CD1c-positive myeloid dendritic cell (primary cell): ENCODE measurements at regions not wholly inside any gene's neighbourhood (a gene's known extent, or its start where the extent isn't known, plus 50 kb on each side); places are given as distances from the start of the nearest gene placed in this dataset.

Experiments
- DNase-seq: peaks from one replicate; pipeline ENCODE4 v3.0.0-alpha.2; 2016; ENCODE audit errors: extremely low spot score

DNA sequence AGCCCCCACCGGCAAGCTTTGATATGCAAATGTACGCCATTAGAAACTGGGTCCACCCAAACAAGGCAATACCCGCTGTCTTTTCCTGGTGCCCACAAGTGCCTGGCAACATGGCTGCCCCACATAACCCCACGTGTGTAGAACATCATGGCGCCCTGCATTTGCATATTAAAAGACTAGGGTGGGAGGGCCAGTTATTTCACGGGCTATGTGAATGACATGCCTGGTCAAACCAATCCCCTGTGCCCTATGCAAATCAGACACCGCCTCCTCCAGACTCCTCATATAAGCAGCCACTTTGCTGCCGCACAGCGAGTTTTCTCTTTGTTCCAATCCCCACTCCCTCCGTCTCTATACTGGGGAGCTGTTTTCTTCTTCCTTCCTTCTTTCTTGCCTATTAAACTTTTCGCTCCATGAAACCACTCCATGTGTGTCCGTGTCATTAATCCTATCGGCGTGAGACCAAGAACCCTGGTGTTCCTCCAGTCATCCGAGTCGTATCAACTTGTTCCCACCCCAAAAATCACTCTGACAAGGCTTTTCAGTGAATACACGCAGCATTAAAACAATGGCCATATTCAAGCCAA is 112.6 kb upstream of the SORBS2 start:
- DNase-seq: no peak

DNA sequence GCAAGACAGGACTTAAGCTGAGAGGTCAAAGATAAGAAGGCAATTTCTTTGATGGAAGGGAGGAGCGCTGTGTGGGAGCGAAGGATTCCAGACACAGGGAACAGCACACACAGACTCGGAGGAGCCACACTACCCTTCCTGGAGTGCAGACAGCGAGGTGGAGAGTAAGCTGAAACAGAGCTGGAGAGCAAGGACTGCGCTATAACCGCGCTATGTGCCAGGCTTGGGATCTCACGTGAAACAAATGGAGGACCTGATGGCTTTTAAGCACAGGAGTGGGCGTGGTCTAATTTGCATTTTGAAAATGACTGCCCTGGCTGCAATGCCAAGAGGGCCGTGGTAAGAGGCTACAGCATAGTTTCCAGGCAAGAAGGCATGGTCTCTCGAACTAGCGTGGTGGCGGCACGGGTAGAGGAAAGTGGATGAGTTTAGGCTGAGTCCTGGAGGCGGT is 113.9 kb upstream of the SORBS2 start:
- DNase-seq: no peak

DNA sequence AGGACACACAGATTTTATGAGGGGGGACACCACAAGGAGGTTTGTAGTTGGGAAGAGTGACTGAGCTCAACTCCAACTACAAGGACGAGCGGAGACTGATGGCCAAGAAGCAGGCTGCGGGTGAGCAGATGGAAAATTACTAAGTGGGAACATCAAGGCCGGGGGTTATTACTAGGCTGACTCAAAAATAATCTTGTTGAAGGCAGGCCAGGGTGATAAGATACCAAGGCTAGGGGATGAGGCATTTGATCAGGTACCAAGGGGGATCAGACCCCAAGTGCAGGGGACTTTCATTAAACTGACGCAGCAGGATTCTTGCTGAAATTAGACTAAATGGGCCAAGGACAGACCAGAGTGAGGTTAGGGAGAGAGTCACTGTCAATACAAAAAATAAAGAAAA is 119.4 kb upstream of the SORBS2 start:
- no peak for DNase-seq

DNA sequence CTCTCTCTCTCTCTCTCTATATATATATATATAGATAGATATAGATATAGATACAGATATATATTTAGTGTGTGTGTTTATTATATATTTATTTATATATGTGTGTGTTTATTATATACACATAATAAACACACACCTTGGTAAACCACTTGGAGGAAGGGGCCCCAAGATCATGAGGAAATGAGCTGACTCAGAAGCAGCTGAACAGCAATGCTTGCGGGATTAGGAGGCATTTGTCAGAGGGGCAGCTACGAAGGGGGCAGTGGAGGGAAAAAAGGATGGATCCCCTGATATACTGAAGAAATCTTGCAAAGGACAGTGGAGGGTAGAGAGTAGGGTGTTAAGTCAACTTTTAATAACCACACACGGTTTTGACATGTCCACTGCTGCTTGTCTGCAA is 120.0 kb upstream of the SORBS2 start:
- DNase-seq: no peak

DNA sequence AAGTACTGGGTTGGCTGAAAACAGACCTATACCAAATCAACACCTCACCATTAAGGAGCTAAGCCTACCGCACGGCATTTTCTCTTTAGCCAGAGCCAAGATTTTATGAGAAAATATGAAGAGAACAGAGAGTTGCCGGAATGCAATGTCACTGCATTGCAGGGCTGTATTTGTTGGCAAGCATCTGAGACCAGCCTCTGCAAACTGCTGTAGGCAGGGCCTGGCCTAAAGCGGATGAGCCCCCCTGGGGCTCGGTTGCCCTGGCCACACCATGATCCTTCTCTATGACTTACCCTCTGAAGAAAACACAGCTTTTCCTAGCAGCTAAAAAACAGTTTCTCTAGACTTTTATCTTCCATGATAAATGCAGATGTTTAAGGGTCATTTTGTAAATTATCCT is 120.5 kb upstream of the SORBS2 start:
- no peak for DNase-seq

DNA sequence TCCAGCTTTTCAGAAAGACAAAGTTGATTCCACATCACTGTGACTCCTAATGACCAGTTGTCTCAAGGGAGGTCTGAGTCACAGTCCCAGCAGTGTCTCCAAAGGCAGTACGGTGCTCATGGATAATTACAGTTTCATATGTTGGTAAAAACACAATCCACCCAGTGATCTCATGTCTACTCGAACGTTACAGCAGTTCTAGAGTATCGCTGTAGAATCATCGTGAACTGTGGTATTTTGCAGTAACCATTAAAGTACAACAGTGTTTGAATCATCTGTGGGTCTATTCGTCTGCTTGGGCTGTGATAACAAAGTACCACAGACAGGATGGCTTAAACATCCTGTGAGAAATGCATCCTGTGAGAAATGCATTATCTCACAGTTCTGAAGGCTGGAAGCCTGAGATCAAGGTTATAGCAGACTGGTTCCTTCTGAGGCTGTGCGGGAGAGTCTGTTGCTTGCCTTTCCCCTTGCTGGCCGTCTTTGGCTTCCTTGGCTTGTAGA is 121.1 kb upstream of the SORBS2 start:
- no peak for DNase-seq

DNA sequence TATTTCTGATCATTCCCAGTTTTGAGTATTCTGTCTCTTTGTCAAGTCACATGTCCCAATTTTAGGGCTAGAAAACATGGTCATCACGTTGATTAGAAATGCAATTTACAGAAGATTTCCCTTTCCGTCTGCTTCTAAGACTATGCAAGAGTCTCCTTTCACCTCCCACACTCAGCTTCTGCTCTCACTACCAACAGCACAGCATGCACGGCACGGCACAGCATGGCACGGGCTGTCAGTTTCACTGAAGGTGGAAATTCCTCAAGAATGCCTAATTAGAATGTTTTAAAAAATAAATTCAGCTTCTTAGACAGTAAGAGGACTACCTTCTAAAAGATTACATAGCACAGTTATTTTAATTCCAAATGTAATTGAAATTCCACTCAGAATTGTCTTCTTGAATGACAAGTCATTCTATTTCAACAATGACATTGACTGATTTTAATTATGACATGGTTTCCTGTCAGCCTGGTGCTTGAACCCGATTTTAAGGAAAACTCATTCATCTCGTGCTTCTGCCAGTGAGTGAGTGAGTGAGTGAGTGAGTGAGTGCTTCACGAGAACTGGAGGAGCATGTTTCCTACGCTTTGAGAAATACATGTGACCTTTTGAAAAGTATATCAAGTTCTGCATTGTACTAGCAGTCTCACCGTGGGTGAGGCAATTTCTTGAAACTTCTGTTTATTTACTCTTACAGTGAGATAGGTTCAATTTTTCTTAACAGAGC is 124.8 kb upstream of the SORBS2 start:
- DNase-seq: no peak

DNA sequence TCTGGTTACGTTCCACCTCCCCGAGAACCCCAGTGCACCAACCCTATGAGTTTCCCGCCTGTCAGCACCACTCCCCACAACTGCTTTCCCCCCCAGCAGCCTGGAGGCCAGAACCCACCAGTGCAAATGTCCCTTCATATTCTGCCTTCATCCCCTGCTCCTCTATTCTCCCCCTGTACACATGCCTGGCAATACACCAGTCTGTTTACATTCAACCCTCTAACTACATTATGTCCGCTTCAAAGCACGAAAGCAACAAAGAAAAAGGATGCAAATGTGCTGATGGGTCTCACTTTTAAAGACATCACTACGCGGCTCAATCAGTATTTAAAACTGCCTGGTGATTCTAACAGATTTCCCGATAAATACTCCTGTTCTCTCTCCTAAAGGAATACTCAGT is 126.7 kb upstream of the SORBS2 start:
- no peak for DNase-seq

DNA sequence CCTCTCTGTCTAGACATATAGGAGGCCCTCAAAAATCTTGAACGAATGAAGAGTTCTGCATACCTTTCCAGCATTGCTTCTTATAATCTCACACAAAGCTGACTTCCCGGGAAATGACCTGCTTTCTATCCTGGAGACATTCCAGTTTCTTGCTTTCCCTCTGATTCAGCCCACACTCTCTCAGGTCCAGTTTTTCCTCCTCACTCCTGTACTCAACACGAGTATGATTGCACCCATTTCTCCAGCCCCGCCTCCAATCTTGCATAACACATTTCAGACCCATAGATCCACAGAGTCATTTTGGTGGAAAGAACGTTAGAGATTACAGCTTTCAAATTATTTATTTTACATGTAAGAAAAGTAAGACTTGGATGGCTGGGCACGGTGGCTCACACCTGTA is 127.5 kb upstream of the TLR3 start:
- no peak for DNase-seq

DNA sequence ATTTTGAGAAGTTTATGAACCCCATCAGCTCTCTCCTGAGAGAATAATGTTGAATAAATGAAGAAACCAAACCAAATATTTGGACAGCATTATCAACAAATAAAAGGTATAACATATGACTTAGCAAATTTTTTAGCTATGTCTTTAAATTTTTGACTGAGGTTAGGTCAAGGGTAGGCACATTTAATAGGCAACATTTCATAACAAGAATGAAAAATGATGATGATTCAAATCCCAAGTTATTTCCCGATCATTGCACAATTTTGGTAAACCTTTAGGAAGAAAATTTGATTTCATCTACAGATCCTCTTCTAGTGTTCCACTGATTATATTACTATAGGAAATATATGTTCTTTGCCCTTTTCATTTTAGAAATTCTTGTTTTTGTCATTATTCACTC is 123.7 kb upstream of the TLR3 start:
- DNase-seq: no peak

DNA sequence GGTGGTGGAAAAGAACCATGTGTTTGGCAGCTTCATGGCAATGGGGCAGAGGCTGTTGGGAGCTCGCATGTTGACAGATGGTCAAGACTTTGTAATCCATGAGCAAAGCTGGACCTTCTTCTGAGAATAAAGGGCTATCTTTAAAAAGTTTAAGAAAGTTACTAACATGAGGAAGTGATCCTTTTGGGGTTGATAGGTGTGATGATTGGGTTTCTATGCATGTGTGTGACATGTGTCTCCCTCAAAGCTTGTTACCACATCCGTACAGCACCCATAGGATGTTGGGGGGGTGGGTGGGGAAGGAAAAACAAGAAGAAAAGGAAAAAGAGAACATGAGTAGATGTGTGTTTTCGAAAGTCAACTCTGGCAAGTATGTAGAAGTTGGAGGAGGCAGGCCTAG is 123.0 kb upstream of the TLR3 start:
- no peak for DNase-seq

DNA sequence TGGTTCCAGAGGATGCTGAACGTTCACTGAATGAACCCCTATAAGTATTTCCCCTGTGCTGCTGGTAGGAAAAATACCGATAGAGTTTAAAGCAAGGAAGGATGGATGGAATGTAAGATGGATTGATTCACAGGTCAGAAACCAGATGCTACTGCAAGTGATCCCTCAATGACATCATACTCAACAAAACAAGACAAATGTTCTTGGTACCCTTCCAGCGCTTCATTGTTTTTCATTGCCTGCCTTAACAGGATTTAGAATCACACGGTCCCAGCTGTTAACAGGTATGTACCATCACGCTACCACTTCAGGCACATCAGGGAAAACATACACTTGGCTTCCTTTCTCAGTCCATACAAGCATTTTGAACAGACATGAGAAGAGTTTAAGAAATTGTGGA is 118.1 kb upstream of the TLR3 start:
- DNase-seq: no peak

DNA sequence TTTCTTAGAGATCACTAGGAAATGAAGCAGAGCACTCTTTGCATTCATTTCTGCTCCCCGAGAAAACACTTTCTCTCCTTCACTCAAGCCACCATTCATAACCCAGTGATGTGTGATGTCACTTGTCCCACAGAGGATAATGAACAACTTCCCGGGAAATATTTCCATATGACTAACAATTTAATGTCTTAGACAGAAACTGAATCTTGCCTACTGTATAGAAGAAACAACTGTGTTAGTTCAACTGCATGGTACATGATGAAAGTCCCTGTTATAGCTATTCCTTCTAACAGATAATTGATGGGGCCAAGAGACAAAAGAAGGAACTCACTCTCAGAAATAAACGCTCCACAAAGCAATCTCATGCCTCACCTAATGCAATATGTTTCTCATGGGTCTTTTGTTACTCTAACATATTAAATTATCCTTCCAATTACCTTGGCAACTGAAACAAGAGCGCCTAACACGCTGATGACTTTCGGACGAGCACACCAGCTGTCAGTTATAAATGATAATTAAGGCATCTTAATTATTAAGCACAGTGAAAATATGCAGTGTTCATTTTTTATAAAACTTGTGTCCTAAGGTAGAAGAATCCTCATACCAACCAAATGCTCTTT is 113.7 kb upstream of the TLR3 start:
- DNase-seq: no peak

DNA sequence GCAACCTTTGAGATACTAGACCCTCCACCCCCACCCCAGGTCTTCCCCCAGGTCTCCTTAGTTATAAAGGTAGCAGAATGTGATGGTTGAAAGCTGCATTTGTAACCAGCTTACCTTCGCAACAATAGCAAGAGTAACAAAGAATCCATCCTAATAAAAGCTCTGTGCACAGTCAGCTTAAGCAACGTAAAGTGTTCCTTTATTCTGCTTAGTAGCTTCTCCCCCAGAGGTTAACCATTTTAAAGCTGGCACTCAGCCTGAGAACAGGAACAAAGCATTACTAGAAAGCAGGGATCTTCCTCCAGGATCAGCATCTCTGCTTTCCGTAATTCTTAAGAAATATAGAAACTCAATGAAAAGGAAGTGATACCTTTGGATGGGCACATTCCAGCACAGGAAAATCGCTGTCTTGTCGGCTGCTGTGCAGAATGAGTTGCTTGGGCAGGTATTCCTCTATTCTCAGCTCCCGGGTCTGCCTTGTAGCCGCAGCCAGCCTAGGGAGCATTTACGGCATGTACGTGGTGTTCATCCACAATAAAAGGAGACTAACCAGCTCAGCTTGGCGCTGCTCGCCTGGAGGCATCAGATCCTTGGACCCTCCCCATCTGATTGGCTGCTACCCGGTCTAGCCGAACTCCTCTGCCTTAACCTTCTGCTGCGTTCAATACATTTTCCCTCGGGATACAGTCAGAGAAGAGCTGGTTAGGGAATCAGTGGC is 113.0 kb upstream of the TLR3 start:
- no peak for DNase-seq

DNA sequence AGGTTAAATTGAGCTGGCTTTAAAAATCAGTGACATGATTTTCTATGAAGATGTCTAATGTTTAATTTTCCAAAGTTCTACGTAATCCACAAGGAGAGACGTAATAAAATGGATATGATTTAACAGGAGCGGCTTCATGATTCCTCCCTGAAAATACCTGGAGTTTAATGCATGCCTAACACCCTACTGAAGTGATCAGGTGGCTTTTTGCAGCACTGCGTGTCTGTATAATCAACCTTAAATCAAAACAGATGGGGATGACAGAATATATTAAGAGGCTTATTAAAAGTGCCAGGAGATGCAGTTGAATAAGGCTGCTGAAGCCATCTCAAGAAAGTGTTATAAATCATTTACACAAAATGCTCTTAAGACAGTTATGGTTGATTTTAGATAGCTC is 112.4 kb upstream of the TLR3 start:
- DNase-seq: no peak

DNA sequence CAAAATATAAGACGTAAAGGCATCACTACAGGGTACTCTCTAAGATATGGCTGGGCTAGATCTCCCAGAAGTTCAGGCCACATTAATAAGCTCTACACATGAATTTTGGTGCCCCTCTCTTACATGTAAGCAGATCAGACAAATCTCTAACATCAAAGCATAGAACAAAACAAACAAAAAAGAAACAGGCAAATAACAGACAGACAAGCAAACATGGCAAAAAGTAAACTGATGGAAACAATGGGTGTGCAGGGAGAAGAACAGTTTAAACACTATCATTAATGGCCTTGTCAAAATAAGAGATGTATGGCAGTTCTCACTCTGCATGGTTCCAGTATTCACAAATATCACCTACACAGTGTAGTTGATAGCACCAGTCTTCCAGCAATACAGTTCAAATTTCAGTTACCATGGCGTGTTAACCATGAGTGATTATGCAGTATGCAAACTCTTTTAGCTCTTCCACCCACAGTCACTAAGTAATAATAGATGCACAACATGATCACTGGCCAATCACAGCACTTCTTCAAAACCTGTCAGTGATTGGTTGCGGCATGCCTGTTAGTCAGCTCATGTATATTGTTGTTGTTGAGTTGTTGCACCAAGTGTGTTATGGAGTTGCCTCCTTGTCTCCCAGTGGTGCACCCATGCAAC is 110.7 kb upstream of the TLR3 start:
- DNase-seq: no peak

DNA sequence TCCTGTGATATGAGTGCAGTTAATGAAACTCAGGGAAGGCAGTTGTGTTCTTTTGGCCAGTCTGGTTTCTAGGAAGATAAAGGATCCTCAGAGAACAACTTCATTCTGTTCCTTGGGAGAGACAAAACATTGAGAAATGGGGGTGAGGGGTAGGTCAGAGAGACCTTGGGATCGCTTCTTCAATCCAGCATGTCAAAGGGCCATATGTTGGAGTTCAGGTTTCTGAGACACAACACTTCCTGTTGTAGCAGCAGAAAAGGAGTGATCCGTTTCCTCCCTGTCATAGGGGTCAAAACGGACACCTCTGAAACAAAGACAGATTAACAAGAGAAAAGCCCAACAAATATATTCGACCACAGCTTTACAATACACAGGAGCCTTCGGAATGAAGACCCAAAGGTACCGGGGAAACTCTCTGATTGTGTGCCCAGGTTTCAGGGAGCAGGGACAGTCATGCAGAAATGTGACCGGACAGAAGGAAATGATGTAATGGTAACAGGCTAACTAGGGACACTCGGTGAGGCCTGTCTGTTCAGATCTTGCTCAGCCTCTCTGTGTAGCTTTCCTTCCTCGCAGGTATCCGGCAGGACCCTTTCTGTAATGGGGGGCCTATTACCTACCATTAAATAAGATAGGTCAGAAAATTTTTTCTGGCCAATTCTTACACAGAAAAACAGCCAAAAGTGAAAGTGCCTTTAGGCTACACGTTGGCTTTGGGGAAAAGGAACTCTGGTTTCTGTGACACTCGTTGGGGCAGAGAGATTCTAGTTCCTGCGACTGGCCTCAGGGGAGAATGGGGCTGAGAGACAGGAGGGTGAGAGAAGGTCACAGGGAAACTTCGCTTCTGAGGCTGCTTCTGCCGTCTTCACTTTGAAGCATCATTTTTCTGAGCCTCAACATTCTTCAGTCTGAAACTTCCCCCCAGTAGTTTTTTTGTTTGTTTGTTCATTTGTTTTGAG is 103.3 kb upstream of the TLR3 start:
- no peak for DNase-seq

DNA sequence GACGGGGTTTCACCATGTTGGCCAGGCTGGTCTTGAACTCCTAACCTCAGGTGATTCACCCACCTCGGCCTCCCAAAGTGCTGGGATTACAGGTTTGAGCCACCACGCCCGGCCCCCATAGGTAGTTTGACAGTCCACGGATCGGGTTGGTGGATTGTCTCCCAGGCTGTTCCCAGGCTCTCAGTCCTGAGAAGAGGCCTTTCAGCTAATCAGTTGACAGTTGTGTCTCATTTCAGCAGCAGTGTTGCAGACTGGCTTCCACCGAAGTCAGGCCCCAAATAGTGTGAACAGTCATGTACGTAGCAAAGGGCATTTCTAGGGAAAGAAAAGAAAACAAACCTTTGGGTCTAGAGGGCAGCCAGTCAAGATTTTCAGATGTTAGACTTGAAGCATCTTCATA is 102.4 kb upstream of the TLR3 start:
- DNase-seq: no peak

DNA sequence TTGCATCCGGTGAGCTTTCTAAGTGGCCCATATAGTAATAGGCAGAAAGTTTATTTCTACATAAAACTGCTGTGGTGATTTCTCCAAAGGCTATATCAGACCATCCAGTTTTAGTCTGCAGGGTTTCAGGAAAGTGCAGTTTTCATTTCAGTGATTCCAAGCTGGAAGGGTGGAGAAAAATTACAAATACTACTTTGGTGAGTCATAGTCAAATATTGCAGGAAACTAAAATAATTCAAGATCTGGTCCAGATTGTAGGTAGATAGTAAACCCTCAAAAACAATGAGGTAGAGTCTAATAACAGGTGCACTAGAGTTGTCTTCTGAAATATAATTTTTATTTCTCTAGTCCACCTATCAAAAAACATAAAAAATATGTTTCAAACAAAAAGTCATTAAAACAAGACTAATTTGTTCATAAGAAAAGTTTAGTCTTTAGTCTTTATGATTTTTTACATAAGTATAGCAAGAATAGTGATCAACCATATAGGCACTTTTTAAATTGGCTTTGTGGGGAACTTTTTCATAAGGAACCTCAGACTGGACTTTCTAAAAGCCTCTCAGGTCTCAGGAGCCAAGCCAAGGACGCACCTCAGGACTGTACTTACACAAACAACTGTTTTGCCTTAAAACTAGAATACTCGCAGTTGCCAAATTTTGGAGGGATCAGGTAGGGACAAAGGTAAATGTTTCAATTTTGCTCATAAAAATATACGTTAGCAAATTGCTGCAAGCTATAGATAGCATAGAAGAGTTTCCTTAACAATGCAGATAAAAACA is 101.8 kb upstream of the TLR3 start:
- no peak for DNase-seq

DNA sequence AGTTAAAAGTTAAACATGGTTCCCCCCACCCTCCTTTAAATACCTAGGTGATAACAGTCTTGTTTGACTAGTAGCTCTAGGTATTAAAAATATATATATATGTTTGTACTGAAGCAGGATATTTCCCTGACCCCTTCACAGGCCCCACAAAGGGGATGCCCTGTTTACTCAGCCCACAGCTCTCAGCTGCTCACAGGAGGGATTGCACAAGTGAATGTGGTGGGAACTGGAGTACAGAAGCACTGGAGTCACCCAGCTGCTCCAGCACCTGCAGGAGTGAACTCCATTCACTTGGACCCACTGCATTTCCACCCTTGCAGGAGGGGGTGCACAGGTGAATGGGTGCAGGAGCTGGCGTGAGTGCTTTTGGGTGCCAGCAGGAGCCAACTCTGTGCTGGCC is 99.3 kb upstream of the TLR3 start:
- DNase-seq: no peak
